Type B pancreatic cell (in vitro differentiated cells): ENCODE measurements at regions not wholly inside any gene's neighbourhood (a gene's known extent, or its start where the extent isn't known, plus 50 kb on each side); places are given as distances from the start of the nearest gene placed in this dataset.

Experiments used
- DNase-seq: peaks from one replicate; pipeline ENCODE4 v3.0.0; 2021; ENCODE audit warnings: mixed read lengths; ENCODE audit not compliant: unreplicated experiment; ENCODE audit errors: extremely low spot score
- H3K27ac Mint-ChIP-seq: 2 replicates; pipeline ENCODE4 v1.8.0; 2021; ENCODE audit warnings: mild to moderate bottlenecking, mixed read lengths
- H3K27me3 Mint-ChIP-seq: 2 replicates; pipeline ENCODE4 v1.8.0; 2021; ENCODE audit warnings: mixed read lengths
- H3K36me3 Mint-ChIP-seq: 2 replicates; pipeline ENCODE4 v1.8.0; 2021; ENCODE audit warnings: mixed read lengths
- H3K4me1 Mint-ChIP-seq: one replicate; pipeline ENCODE4 v1.8.0; 2021; ENCODE audit warnings: mixed read lengths; ENCODE audit not compliant: unreplicated experiment
- H3K4me3 Mint-ChIP-seq: 2 replicates; pipeline ENCODE4 v1.8.0; 2021; ENCODE audit warnings: mild to moderate bottlenecking, mixed read lengths
- H3K9me3 Mint-ChIP-seq: 2 replicates; pipeline ENCODE4 v1.8.0; 2021; ENCODE audit warnings: mixed read lengths
- CTCF ChIP-seq: fragments of 200-600 bp; sonication (generic); conservative IDR thresholded peaks from 2 replicates; pipeline ENCODE4 v1.5.0; 2021; ENCODE audit warnings: antibody characterized with exemption, mild to moderate bottlenecking

- Mint-ChIP-seq H3K9me3 (no peaks in the 10 kb centered on the region), H3K4me3 (no peak overlapping the region), H3K27me3 (peaks cover 3% of the 10 kb centered on the region)
Observed at GRCh38 chr5:158524070-158524469, 575.6 kb downstream of the EBF1 start.

GRCh38 chr5:158522776-158523175 lies 576.9 kb downstream of the EBF1 start:
- peaks cover 8% of the 10 kb centered on the region for H3K4me1 Mint-ChIP-seq
- H3K27me3 Mint-ChIP-seq: peaks cover 2% of the 10 kb centered on the region
- TF ChIP-seq CTCF: no peak
- H3K27ac Mint-ChIP-seq: no peak overlapping the region
- no peaks in the 10 kb centered on the region for H3K9me3 Mint-ChIP-seq
- DNase-seq: no peak
- H3K4me3 Mint-ChIP-seq: no peak overlapping the region
- H3K36me3 Mint-ChIP-seq: no peaks in the 10 kb centered on the region

More at GRCh38 chr5:158524070-158524469, 575.6 kb downstream of the EBF1 start:
- Mint-ChIP-seq H3K4me1 (peaks cover 8% of the 10 kb centered on the region), H3K36me3 (no peaks in the 10 kb centered on the region), H3K27ac (no peak overlapping the region)
- TF ChIP-seq CTCF: no peak
- no peak for DNase-seq

GRCh38 chr5:158521995-158522394 lies 577.7 kb downstream of the EBF1 start:
- DNase-seq: no peak
- TF ChIP-seq CTCF: no peak

GRCh38 chr5:158519433-158520021 lies 580.2 kb downstream of the EBF1 start:
- no peaks in the 10 kb centered on the region for H3K9me3 Mint-ChIP-seq
- no peaks in the 10 kb centered on the region for H3K27me3 Mint-ChIP-seq
- H3K36me3 Mint-ChIP-seq: no peaks in the 10 kb centered on the region
- no peak for DNase-seq
- peaks cover 7% of the 10 kb centered on the region for H3K4me1 Mint-ChIP-seq
- no peak for TF ChIP-seq CTCF
- no peak overlapping the region for H3K4me3 Mint-ChIP-seq
- no peak overlapping the region for H3K27ac Mint-ChIP-seq

More at GRCh38 chr5:158521995-158522394, 577.7 kb downstream of the EBF1 start:
- Mint-ChIP-seq H3K36me3 (no peaks in the 10 kb centered on the region), H3K27me3 (no peaks in the 10 kb centered on the region), H3K9me3 (no peaks in the 10 kb centered on the region), H3K27ac (no peak overlapping the region), H3K4me1 (peaks cover 8% of the 10 kb centered on the region), H3K4me3 (no peak overlapping the region)

GRCh38 chr5:158516521-158516920 lies 583.2 kb downstream of the EBF1 start:
- no peak for DNase-seq
- no peak overlapping the region for H3K4me3 Mint-ChIP-seq
- H3K27ac Mint-ChIP-seq: no peak overlapping the region
- TF ChIP-seq CTCF: no peak
- H3K27me3 Mint-ChIP-seq: no peaks in the 10 kb centered on the region
- no peaks in the 10 kb centered on the region for H3K36me3 Mint-ChIP-seq
- no peaks in the 10 kb centered on the region for H3K9me3 Mint-ChIP-seq
- H3K4me1 Mint-ChIP-seq: peaks cover 10% of the 10 kb centered on the region

GRCh38 chr5:158514986-158515359 lies 584.7 kb downstream of the EBF1 start:
- H3K36me3 Mint-ChIP-seq: no peaks in the 10 kb centered on the region
- no peaks in the 10 kb centered on the region for H3K27me3 Mint-ChIP-seq
- no peak for DNase-seq
- no peak for TF ChIP-seq CTCF
- H3K27ac Mint-ChIP-seq: no peak overlapping the region
- no peaks in the 10 kb centered on the region for H3K9me3 Mint-ChIP-seq
- peaks cover 10% of the 10 kb centered on the region for H3K4me1 Mint-ChIP-seq
- H3K4me3 Mint-ChIP-seq: no peak overlapping the region
